Astrocyte of the cerebellum (primary cell): ENCODE measurements at regions not wholly inside any gene's neighbourhood (a gene's known extent, or its start where the extent isn't known, plus 50 kb on each side); places are given as distances from the start of the nearest gene placed in this dataset.

ENCODE experiments used
- DNase-seq: peaks from one replicate; pipeline ENCODE4 v3.0.0-alpha.2; 2011; ENCODE audit warnings: low read depth
- H3K4me3 ChIP-seq: 2 replicates; pipeline ENCODE4 v1.5.1; 2011; ENCODE audit warnings: mild to moderate bottlenecking, low read depth, low read length, moderate library complexity
- in situ Hi-C: cut with HindIII; loops from 2 replicates; pipeline ENCODE4 v1.10.0; 2017; ENCODE audit warnings: low sequenced_read_pairs
- TF ChIP-seq, protein P1 (sequence below): IDR thresholded peaks from 2 replicates; pipeline ENCODE4 v1.5.1; 2012; ENCODE audit warnings: low read length, low read depth, moderate library complexity, mild to moderate bottlenecking; ENCODE audit errors: missing control alignments

DNA sequence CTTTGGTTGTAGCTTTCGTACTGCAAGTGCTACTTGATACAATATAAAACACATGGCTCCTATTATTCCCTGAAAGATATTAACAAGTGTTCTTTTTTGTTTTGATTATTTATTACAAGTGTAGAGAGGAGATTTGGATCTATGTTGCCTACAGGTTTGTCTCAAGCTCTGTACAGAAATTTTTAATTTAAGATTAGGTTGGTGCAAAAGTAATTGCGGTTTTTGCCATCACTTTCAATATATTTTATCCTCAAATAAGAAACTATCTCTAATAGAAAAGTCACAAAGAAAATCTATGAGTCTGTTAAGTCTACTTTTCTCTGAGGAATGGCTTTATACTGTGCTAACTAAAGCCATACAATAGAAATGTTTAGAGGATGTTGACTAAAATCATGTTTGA lies 1086.1 kb downstream of the GRM8 start:
- TF ChIP-seq, protein P1, sequence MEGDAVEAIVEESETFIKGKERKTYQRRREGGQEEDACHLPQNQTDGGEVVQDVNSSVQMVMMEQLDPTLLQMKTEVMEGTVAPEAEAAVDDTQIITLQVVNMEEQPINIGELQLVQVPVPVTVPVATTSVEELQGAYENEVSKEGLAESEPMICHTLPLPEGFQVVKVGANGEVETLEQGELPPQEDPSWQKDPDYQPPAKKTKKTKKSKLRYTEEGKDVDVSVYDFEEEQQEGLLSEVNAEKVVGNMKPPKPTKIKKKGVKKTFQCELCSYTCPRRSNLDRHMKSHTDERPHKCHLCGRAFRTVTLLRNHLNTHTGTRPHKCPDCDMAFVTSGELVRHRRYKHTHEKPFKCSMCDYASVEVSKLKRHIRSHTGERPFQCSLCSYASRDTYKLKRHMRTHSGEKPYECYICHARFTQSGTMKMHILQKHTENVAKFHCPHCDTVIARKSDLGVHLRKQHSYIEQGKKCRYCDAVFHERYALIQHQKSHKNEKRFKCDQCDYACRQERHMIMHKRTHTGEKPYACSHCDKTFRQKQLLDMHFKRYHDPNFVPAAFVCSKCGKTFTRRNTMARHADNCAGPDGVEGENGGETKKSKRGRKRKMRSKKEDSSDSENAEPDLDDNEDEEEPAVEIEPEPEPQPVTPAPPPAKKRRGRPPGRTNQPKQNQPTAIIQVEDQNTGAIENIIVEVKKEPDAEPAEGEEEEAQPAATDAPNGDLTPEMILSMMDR: no peak
- no peak for DNase-seq
- no peak overlapping the region for H3K4me3 ChIP-seq
- in situ Hi-C loops: no loop called here

DNA sequence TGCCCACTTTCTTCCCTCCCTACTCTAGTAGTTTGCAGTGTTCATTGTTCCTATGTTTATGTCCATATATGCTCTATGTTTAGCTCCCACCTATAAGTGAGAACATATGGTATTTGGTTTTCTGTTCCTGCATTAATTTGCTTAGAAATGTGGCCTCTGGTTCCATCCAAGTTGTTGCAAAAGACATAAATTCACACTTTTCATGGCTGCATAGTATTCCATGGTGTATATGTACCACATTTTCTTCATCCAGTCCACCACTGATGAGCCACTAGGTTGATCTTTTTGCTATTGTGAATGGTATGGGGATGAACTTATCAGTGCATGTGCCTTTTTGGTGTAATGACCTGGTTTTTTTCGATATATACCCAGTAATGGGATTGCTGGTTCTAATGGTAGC lies 1089.1 kb downstream of the GRM8 start:
- TF ChIP-seq, protein P1: no peak
- in situ Hi-C loops: no loop called here
- no peak for DNase-seq
- H3K4me3 ChIP-seq: no peak overlapping the region

GRCh38 chr7:126157391-126157790 lies 1095.3 kb downstream of the GRM8 start:
- TF ChIP-seq, protein P1: no peak
- H3K4me3 ChIP-seq: no peak overlapping the region
- DNase-seq: no peak
- in situ Hi-C loops: no loop called here

GRCh38 chr7:126150278-126150958 lies 1102.3 kb downstream of the GRM8 start:
- no peak for DNase-seq
- no peak overlapping the region for H3K4me3 ChIP-seq
- in situ Hi-C loops: no loop called here
- TF ChIP-seq, protein P1: no peak

GRCh38 chr7:126140858-126141466 lies 1111.8 kb downstream of the GRM8 start:
- H3K4me3 ChIP-seq: no peak overlapping the region
- DNase-seq: no peak
- in situ Hi-C loops: no loop called here
- TF ChIP-seq, protein P1: no peak

- in situ Hi-C loops: no loop called here
- TF ChIP-seq, protein P1: no peak
These were observed 1132.8 kb downstream of the GRM8 start for GRCh38 chr7:126119981-126120380.

More at GRCh38 chr7:126119981-126120380, 1132.8 kb downstream of the GRM8 start:
- no peak for DNase-seq
- no peak overlapping the region for H3K4me3 ChIP-seq
